Ovary (tissue), 7 donors: ENCODE measurements at regions not wholly inside any gene's neighbourhood (a gene's known extent, or its start where the extent isn't known, plus 50 kb on each side); places are given as distances from the start of the nearest gene placed in this dataset.

Experiments
- DNase-seq, 5 donors: peaks; one replicate each; pipeline ENCODE4 v3.0.0-alpha.2; 2019 to 2020
- H3K27ac ChIP-seq, 2 donors: fragments of 200-600 bp; one replicate each; pipeline versions ENCODE4 v1.5.1 to v1.8.0; 2019 to 2022
- H3K27me3 ChIP-seq: fragments of 200-600 bp; one replicate; pipeline ENCODE4 v1.8.0; 2022
- H3K36me3 ChIP-seq: fragments of 200-600 bp; sonication (generic); one replicate; pipeline ENCODE4 v1.5.1; 2019
- H3K4me1 ChIP-seq: one replicate; pipeline ENCODE4 v1.8.1; 2013; ENCODE audit warnings: mild to moderate bottlenecking, moderate library complexity; ENCODE audit not compliant: insufficient read depth
- H3K4me3 ChIP-seq: fragments of 200-600 bp; sonication (generic); one replicate; pipeline ENCODE4 v1.5.1; 2017
- H3K9me3 ChIP-seq, 2 donors: fragments of 200-600 bp in 1 of 2; sonication (generic) in 1 of 2; one replicate each; pipeline versions ENCODE4 v1.5.1 to v1.8.1; 2013 to 2019; ENCODE audit warnings: mild to moderate bottlenecking in 1 of 2, moderate library complexity in 1 of 2
- CTCF ChIP-seq, 3 donors: fragments of 450-650 bp in 2 of 3; fragments of 200-600 bp in 1 of 3; IDR thresholded peaks; one replicate each; pipeline versions ENCODE4 v1.5.1 to v1.8.0; 2016 to 2022; ENCODE audit warnings: antibody characterized with exemption in 3 of 3, mild to moderate bottlenecking in 1 of 3
- EP300 ChIP-seq: sonication (generic); formaldehyde crosslinking; IDR thresholded peaks from one replicate; pipeline ENCODE4 v1.6.1; 2017; ENCODE audit warnings: antibody characterized with exemption
- POLR2A ChIP-seq: fragments of 450-650 bp; IDR thresholded peaks from one replicate; pipeline ENCODE4 v1.6.1; 2017; ENCODE audit warnings: antibody characterized with exemption, mild to moderate bottlenecking, moderate library complexity
- WGBS, 3 donors: extraction: QIAGEN DNeasy Blood & Tissue Kit in 1 of 3; methylation state at CpG; one replicate each; pipeline versions ENCODE4 v1.1.5 to v1.1.7; 2013 to 2017; 5-methylcytosine and 5-hydroxymethylcytosine counted together
- intact Hi-C, 4 donors: fragments of 100-400 bp; cut with DNase I; formaldehyde crosslinking; loops; one replicate each; pipeline versions ENCODE4 v1.11.0 to v1.15.1; 2022 to 2023
- donor health status: DM: no; HTN: no; CAD: no; lungs with moderate emphysema.
- donor health status: DM: no; HTN: no; CAD: no.
- donor health status: Bipolar disorder and iron deficiency.
- donor health status: DM: no; HTN: no; CAD: no.
- donor health status: DM: yes; HTN: yes; CAD: no.

GRCh38 chr5:157917491-157917890 is 58.5 kb upstream of the CLINT1 start:
- DNase-seq = no peak
- TF ChIP-seq EP300 (no peak), CTCF (IDR thresholded peaks at IDR 0.05) (no peak), POLR2A (no peak)
- Histone ChIP-seq H3K4me1 (peaks cover 5% of the 10 kb centered on the region), H3K27me3 (no peaks in the 10 kb centered on the region), H3K36me3 (no peaks in the 10 kb centered on the region), H3K4me3 (no peak overlapping the region), H3K27ac (no peak overlapping the region), H3K9me3 (no peaks in the 10 kb centered on the region)
- intact Hi-C loops = no loop called here

- DNase-seq = peak; percentile 63 to 81 (median 74)
- no peak for TF ChIP-seq POLR2A
- no peak for TF ChIP-seq CTCF (IDR thresholded peaks at IDR 0.05)
- no peak for TF ChIP-seq EP300
- H3K9me3 ChIP-seq = no peaks in the 10 kb centered on the region
- intact Hi-C loops = no loop called here
- WGBS, 3 donors = 22 to 53% (median 35%) methylated on average over 4 of the region's 4 CpGs
- no peak overlapping the region for H3K27ac ChIP-seq
- no peaks in the 10 kb centered on the region for H3K27me3 ChIP-seq
- peaks cover 5% of the 10 kb centered on the region for H3K4me1 ChIP-seq
- no peak overlapping the region for H3K4me3 ChIP-seq
- H3K36me3 ChIP-seq = no peaks in the 10 kb centered on the region
Observed at GRCh38 chr5:157915638-157916037, 56.7 kb upstream of the CLINT1 start.

- H3K27me3 ChIP-seq = no peaks in the 10 kb centered on the region
- no peaks in the 10 kb centered on the region for H3K9me3 ChIP-seq
- WGBS, 3 donors = 77 to 84% (median 84%) methylated on average over 7 of the region's 7 CpGs
- H3K4me3 ChIP-seq = no peak overlapping the region
- H3K27ac ChIP-seq = no peak overlapping the region
- intact Hi-C loops = no loop called here
- peaks cover 5% of the 10 kb centered on the region for H3K4me1 ChIP-seq
- H3K36me3 ChIP-seq = no peaks in the 10 kb centered on the region
- TF ChIP-seq CTCF (IDR thresholded peaks at IDR 0.05) = no peak
- no peak for TF ChIP-seq POLR2A
- no peak for TF ChIP-seq EP300
- DNase-seq = no peak
Observed at GRCh38 chr5:157914151-157914788, 55.3 kb upstream of the CLINT1 start.

GRCh38 chr5:157913575-157913974 is 54.6 kb upstream of the CLINT1 start:
- H3K27me3 ChIP-seq = no peaks in the 10 kb centered on the region
- intact Hi-C loops = no loop called here
- DNase-seq = no peak
- H3K27ac ChIP-seq = no peak overlapping the region
- H3K36me3 ChIP-seq = no peaks in the 10 kb centered on the region
- WGBS, 3 donors = 91 to 93% (median 92%) methylated on average over 2 of the region's 2 CpGs
- peaks cover 5% of the 10 kb centered on the region for H3K4me1 ChIP-seq
- no peaks in the 10 kb centered on the region for H3K9me3 ChIP-seq
- no peak for TF ChIP-seq POLR2A
- TF ChIP-seq EP300 = no peak
- TF ChIP-seq CTCF (IDR thresholded peaks at IDR 0.05) = no peak
- H3K4me3 ChIP-seq = no peak overlapping the region
